HEK293 (cell line): ENCODE measurements at regions not wholly inside any gene's neighbourhood (a gene's known extent, or its start where the extent isn't known, plus 50 kb on each side); places are given as distances from the start of the nearest gene placed in this dataset.

Source experiments
- CTCF ChIA-PET: fragments of 350-600 bp; formaldehyde crosslinking; extraction: SDS; loops from one replicate; lab custom pipeline; 2021; ENCODE audit warnings: antibody characterized with exemption; lab: Yijun Ruan, JAX
- POLR2A ChIA-PET: fragments of 300-600 bp; formaldehyde crosslinking; extraction: SDS; loops from one replicate; lab custom pipeline; 2020; ENCODE audit warnings: antibody characterized with exemption, inconsistent platforms; lab: Yijun Ruan, JAX
- H3K27ac ChIP-seq: fragments of 200-500 bp; sonication (Bioruptor generic); 2 replicates; pipeline ENCODE4 v1.5.1; 2014; ENCODE audit warnings: low read depth, low read length, control low read depth, inconsistent platforms; ENCODE audit errors: extremely low read depth
- H3K36me3 ChIP-seq, 2 experiments: fragments of 200-500 bp in 1 of 2; sonication (Bioruptor generic) in 1 of 2; 1 replicate in 1 of 2; 2 replicates in 1 of 2; pipeline ENCODE4 v1.5.1; 2014 to 2017; ENCODE audit warnings: inconsistent platforms in 2 of 2, low read length in 2 of 2; ENCODE audit not compliant: control insufficient read depth in 2 of 2, insufficient read depth in 1 of 2
- H3K4me1 ChIP-seq: fragments of 200-500 bp; sonication (Bioruptor generic); 2 replicates; pipeline ENCODE4 v1.5.1; 2014; ENCODE audit warnings: mild to moderate bottlenecking, low read length, inconsistent platforms; ENCODE audit not compliant: control insufficient read depth, insufficient read depth
- H3K4me3 ChIP-seq: 2 replicates; pipeline ENCODE4 v1.5.1; 2011; ENCODE audit warnings: low read depth, mild to moderate bottlenecking, control low read depth, low read length, moderate library complexity
- H3K9me3 ChIP-seq: fragments of 200-500 bp; sonication (Bioruptor generic); 2 replicates; pipeline ENCODE4 v1.5.1; 2014; ENCODE audit warnings: low read depth, low read length, inconsistent platforms; ENCODE audit not compliant: control insufficient read depth, insufficient read depth
- GLIS1 ChIP-seq: fragments of 450-650 bp; formaldehyde crosslinking; IDR thresholded peaks from 2 replicates; pipeline ENCODE4 v1.5.1; 2016; ENCODE audit warnings: missing biosample characterization, missing genetic modification characterization
- KLF9 ChIP-seq: fragments of 450-650 bp; formaldehyde crosslinking; IDR thresholded peaks from 2 replicates; pipeline ENCODE4 v1.5.1; 2016; ENCODE audit warnings: missing biosample characterization, missing genetic modification characterization, low read depth
- OSR2 ChIP-seq: fragments of 450-650 bp; formaldehyde crosslinking; IDR thresholded peaks from 2 replicates; pipeline ENCODE4 v1.5.1; 2016; ENCODE audit warnings: missing biosample characterization, missing genetic modification characterization
- WT1 ChIP-seq: fragments of 450-650 bp; formaldehyde crosslinking; IDR thresholded peaks from 2 replicates; pipeline ENCODE4 v1.5.1; 2016; ENCODE audit warnings: missing biosample characterization, missing genetic modification characterization
- ZBTB21 ChIP-seq: fragments of 450-650 bp; formaldehyde crosslinking; IDR thresholded peaks from 2 replicates; pipeline ENCODE4 v1.5.1; 2017; ENCODE audit warnings: missing biosample characterization, missing genetic modification characterization
- ZNF169 ChIP-seq: fragments of 450-650 bp; formaldehyde crosslinking; IDR thresholded peaks from 2 replicates; pipeline ENCODE4 v1.5.1; 2016; ENCODE audit warnings: missing biosample characterization, missing genetic modification characterization
- ZNF266 ChIP-seq: fragments of 450-650 bp; formaldehyde crosslinking; IDR thresholded peaks from 2 replicates; pipeline ENCODE4 v1.5.1; 2016; ENCODE audit warnings: missing biosample characterization, missing genetic modification characterization, low read depth
- ZNF529 ChIP-seq: fragments of 450-650 bp; formaldehyde crosslinking; IDR thresholded peaks from 2 replicates; pipeline ENCODE4 v1.5.1; 2017; ENCODE audit warnings: missing genetic modification characterization, missing biosample characterization; ENCODE audit not compliant: insufficient replicate concordance
- ZNF544 ChIP-seq: fragments of 450-650 bp; formaldehyde crosslinking; IDR thresholded peaks from 2 replicates; pipeline ENCODE4 v1.5.0; 2017; ENCODE audit warnings: missing biosample characterization, missing genetic modification characterization
- ZNF560 ChIP-seq: fragments of 450-650 bp; formaldehyde crosslinking; IDR thresholded peaks from 2 replicates; pipeline ENCODE4 v1.5.1; 2017; ENCODE audit warnings: missing biosample characterization, missing genetic modification characterization, borderline replicate concordance
- ZNF621 ChIP-seq: fragments of 450-650 bp; formaldehyde crosslinking; IDR thresholded peaks from 2 replicates; pipeline ENCODE4 v1.5.1; 2017; ENCODE audit warnings: missing biosample characterization, missing genetic modification characterization
- ZNF624 ChIP-seq: fragments of 450-650 bp; formaldehyde crosslinking; IDR thresholded peaks from 2 replicates; pipeline ENCODE4 v1.5.1; 2017; ENCODE audit warnings: missing biosample characterization, missing genetic modification characterization
- ZNF626 ChIP-seq: fragments of 450-650 bp; sonication (Bioruptor Pico); formaldehyde crosslinking; IDR thresholded peaks from 2 replicates; pipeline ENCODE4 v1.5.1; 2018; ENCODE audit warnings: missing biosample characterization, missing genetic modification characterization, inconsistent platforms
- ZSCAN23 ChIP-seq: fragments of 450-650 bp; formaldehyde crosslinking; IDR thresholded peaks from 2 replicates; pipeline ENCODE4 v1.5.1; 2016; ENCODE audit warnings: missing biosample characterization, missing genetic modification characterization
- TF ChIP-seq, protein P1 (sequence below): fragments of 450-650 bp; formaldehyde crosslinking; IDR thresholded peaks from 2 replicates; pipeline ENCODE4 v1.5.1; 2017; ENCODE audit warnings: missing biosample characterization, missing genetic modification characterization
- TF ChIP-seq, protein P2 (sequence below): fragments of 450-650 bp; formaldehyde crosslinking; IDR thresholded peaks from 2 replicates; pipeline ENCODE4 v1.5.1; 2016; ENCODE audit warnings: missing biosample characterization, missing genetic modification characterization
- TF ChIP-seq, protein P3 (sequence below): fragments of 450-650 bp; formaldehyde crosslinking; IDR thresholded peaks from 2 replicates; pipeline ENCODE4 v1.5.1; 2016; ENCODE audit warnings: missing biosample characterization, missing genetic modification characterization, low read depth
- TF ChIP-seq, protein P4 (sequence below): fragments of 450-650 bp; formaldehyde crosslinking; IDR thresholded peaks from 2 replicates; pipeline ENCODE4 v1.5.1; 2017; ENCODE audit warnings: missing biosample characterization, missing genetic modification characterization
- TF ChIP-seq, protein P5 (sequence below): fragments of 450-650 bp; formaldehyde crosslinking; IDR thresholded peaks from 2 replicates; pipeline ENCODE4 v1.5.1; 2016; ENCODE audit warnings: missing biosample characterization, missing genetic modification characterization, borderline replicate concordance
- TF ChIP-seq, protein P6 (sequence below): fragments of 450-650 bp; formaldehyde crosslinking; IDR thresholded peaks from 2 replicates; pipeline ENCODE4 v1.5.1; 2016; ENCODE audit warnings: missing biosample characterization, missing genetic modification characterization
- TF ChIP-seq, protein P7 (sequence below): fragments of 450-650 bp; formaldehyde crosslinking; IDR thresholded peaks from 2 replicates; pipeline ENCODE4 v1.5.1; 2017; ENCODE audit warnings: missing biosample characterization, missing genetic modification characterization

DNA sequence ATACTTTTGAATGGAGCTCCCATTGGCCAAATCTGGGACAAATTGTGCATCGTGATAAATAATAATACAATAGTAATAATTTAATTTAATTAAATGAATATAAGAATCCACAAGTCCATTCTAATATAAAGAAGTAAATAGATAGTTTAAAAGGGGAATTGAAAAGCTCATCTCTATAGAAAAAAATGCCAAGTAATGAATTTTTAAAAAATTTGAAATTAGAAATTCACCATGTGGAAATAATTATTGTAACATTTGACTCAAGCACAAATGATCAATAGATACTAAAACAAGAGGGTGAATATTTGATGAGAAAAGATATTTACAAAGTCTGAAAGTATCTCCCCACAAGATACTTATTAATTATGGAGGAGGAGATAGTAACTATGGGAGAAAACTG, 467.4 kb downstream of the CETN3 start:
- Histone ChIP-seq H3K36me3 (no peaks in the 10 kb centered on the region), H3K4me3 (no peak overlapping the region), H3K4me1 (no peaks in the 10 kb centered on the region), H3K9me3 (no peaks in the 10 kb centered on the region), H3K27ac (no peak overlapping the region)
- ChIA-PET CTCF (interaction anchor here (0.8 kb wide), 1 partner anchor 446 kb away, joined by 5 read pairs; no protein-coding TSS in a partner anchor), POLR2A (no interaction called here)
- TF ChIP-seq ZNF169 (no peak), WT1 (tag by site-specific recombination) (no peak), OSR2 (tag by site-specific recombination) (no peak), ZNF621 (no peak), ZBTB21 (no peak), ZNF544 (tag by site-specific recombination) (no peak), ZNF266 (no peak), ZNF529 (tag by site-specific recombination) (no peak), ZNF560 (tag by site-specific recombination) (no peak)
- TF ChIP-seq, protein P1, sequence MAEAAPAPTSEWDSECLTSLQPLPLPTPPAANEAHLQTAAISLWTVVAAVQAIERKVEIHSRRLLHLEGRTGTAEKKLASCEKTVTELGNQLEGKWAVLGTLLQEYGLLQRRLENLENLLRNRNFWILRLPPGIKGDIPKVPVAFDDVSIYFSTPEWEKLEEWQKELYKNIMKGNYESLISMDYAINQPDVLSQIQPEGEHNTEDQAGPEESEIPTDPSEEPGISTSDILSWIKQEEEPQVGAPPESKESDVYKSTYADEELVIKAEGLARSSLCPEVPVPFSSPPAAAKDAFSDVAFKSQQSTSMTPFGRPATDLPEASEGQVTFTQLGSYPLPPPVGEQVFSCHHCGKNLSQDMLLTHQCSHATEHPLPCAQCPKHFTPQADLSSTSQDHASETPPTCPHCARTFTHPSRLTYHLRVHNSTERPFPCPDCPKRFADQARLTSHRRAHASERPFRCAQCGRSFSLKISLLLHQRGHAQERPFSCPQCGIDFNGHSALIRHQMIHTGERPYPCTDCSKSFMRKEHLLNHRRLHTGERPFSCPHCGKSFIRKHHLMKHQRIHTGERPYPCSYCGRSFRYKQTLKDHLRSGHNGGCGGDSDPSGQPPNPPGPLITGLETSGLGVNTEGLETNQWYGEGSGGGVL, result no peak
- TF ChIP-seq, protein P2, sequence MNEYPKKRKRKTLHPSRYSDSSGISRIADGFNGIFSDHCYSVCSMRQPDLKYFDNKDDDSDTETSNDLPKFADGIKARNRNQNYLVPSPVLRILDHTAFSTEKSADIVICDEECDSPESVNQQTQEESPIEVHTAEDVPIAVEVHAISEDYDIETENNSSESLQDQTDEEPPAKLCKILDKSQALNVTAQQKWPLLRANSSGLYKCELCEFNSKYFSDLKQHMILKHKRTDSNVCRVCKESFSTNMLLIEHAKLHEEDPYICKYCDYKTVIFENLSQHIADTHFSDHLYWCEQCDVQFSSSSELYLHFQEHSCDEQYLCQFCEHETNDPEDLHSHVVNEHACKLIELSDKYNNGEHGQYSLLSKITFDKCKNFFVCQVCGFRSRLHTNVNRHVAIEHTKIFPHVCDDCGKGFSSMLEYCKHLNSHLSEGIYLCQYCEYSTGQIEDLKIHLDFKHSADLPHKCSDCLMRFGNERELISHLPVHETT, result no peak
- TF ChIP-seq, protein P3, sequence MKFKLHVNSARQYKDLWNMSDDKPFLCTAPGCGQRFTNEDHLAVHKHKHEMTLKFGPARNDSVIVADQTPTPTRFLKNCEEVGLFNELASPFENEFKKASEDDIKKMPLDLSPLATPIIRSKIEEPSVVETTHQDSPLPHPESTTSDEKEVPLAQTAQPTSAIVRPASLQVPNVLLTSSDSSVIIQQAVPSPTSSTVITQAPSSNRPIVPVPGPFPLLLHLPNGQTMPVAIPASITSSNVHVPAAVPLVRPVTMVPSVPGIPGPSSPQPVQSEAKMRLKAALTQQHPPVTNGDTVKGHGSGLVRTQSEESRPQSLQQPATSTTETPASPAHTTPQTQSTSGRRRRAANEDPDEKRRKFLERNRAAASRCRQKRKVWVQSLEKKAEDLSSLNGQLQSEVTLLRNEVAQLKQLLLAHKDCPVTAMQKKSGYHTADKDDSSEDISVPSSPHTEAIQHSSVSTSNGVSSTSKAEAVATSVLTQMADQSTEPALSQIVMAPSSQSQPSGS (tag by site-specific recombination), result no peak

DNA sequence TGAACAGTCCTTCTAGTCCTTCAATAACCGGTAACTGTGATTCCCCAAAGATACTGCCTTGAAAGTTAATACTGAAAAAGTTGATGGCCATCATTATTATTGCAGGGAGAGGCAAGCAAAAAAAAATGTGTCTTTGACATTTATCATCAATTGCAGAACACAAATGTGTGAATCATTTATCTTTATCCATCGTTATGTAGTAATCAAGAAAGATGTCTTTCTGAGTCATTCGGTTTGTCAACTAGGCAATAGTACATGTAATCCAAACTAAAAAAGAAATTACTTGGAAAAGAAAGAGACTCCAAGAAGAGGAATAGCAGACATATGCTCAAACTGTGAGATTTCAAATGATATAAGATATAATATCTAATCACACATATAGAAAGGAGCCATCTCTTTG, 473.0 kb downstream of the CETN3 start:
- ChIA-PET POLR2A (no interaction called here), CTCF (no interaction called here)
- TF ChIP-seq, protein P4, sequence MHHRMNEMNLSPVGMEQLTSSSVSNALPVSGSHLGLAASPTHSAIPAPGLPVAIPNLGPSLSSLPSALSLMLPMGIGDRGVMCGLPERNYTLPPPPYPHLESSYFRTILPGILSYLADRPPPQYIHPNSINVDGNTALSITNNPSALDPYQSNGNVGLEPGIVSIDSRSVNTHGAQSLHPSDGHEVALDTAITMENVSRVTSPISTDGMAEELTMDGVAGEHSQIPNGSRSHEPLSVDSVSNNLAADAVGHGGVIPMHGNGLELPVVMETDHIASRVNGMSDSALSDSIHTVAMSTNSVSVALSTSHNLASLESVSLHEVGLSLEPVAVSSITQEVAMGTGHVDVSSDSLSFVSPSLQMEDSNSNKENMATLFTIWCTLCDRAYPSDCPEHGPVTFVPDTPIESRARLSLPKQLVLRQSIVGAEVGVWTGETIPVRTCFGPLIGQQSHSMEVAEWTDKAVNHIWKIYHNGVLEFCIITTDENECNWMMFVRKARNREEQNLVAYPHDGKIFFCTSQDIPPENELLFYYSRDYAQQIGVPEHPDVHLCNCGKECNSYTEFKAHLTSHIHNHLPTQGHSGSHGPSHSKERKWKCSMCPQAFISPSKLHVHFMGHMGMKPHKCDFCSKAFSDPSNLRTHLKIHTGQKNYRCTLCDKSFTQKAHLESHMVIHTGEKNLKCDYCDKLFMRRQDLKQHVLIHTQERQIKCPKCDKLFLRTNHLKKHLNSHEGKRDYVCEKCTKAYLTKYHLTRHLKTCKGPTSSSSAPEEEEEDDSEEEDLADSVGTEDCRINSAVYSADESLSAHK, result no peak
- TF ChIP-seq, protein P5, sequence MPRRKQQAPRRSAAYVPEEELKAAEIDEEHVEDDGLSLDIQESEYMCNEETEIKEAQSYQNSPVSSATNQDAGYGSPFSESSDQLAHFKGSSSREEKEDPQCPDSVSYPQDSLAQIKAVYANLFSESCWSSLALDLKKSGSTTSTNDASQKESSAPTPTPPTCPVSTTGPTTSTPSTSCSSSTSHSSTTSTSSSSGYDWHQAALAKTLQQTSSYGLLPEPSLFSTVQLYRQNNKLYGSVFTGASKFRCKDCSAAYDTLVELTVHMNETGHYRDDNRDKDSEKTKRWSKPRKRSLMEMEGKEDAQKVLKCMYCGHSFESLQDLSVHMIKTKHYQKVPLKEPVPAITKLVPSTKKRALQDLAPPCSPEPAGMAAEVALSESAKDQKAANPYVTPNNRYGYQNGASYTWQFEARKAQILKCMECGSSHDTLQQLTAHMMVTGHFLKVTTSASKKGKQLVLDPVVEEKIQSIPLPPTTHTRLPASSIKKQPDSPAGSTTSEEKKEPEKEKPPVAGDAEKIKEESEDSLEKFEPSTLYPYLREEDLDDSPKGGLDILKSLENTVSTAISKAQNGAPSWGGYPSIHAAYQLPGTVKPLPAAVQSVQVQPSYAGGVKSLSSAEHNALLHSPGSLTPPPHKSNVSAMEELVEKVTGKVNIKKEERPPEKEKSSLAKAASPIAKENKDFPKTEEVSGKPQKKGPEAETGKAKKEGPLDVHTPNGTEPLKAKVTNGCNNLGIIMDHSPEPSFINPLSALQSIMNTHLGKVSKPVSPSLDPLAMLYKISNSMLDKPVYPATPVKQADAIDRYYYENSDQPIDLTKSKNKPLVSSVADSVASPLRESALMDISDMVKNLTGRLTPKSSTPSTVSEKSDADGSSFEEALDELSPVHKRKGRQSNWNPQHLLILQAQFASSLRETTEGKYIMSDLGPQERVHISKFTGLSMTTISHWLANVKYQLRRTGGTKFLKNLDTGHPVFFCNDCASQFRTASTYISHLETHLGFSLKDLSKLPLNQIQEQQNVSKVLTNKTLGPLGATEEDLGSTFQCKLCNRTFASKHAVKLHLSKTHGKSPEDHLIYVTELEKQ, result no peak
- TF ChIP-seq GLIS1 (tag by site-specific recombination) (no peak), ZNF626 (tag by site-specific recombination) (no peak), ZSCAN23 (tag by site-specific recombination) (no peak), ZNF624 (tag by site-specific recombination) (no peak), KLF9 (tag by site-specific recombination) (no peak)
- TF ChIP-seq, protein P6, sequence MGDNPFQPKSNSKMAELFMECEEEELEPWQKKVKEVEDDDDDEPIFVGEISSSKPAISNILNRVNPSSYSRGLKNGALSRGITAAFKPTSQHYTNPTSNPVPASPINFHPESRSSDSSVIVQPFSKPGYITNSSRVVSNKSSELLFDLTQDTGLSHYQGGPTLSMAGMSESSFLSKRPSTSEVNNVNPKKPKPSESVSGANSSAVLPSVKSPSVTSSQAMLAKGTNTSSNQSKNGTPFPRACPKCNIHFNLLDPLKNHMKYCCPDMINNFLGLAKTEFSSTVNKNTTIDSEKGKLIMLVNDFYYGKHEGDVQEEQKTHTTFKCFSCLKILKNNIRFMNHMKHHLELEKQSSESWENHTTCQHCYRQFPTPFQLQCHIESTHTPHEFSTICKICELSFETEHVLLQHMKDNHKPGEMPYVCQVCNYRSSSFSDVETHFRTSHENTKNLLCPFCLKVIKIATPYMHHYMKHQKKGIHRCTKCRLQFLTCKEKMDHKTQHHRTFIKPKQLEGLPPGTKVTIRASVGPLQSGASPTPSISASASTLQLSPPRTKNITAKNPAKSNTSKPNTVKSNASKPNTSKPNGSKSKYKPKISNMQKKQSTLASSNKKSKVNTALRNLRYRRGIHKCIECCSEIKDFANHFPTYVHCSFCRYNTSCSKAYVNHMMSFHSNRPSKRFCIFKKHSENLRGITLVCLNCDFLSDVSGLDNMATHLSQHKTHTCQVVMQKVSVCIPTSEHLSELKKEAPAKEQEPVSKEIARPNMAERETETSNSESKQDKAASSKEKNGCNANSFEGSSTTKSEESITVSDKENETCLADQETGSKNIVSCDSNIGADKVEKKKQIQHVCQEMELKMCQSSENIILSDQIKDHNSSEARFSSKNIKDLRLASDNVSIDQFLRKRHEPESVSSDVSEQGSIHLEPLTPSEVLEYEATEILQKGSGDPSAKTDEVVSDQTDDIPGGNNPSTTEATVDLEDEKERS, result no peak
- TF ChIP-seq, protein P7, sequence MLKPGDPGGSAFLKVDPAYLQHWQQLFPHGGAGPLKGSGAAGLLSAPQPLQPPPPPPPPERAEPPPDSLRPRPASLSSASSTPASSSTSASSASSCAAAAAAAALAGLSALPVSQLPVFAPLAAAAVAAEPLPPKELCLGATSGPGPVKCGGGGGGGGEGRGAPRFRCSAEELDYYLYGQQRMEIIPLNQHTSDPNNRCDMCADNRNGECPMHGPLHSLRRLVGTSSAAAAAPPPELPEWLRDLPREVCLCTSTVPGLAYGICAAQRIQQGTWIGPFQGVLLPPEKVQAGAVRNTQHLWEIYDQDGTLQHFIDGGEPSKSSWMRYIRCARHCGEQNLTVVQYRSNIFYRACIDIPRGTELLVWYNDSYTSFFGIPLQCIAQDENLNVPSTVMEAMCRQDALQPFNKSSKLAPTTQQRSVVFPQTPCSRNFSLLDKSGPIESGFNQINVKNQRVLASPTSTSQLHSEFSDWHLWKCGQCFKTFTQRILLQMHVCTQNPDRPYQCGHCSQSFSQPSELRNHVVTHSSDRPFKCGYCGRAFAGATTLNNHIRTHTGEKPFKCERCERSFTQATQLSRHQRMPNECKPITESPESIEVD (tag by site-specific recombination), result no peak

More for the DNA sequence above, 473.0 kb downstream of the CETN3 start:
- H3K4me1 ChIP-seq, result no peaks in the 10 kb centered on the region
- no peaks in the 10 kb centered on the region for H3K36me3 ChIP-seq
- H3K4me3 ChIP-seq, result no peak overlapping the region
- no peak overlapping the region for H3K27ac ChIP-seq
- H3K9me3 ChIP-seq, result no peaks in the 10 kb centered on the region
